Stimulated activated CD8-positive, alpha-beta memory T cell treated with anti-CD3 and anti-CD28 coated beads, Interleukin-2, amount 100 ng/mL, for 1 hour (primary cell): ENCODE measurements at regions not wholly inside any gene's neighbourhood (a gene's known extent, or its start where the extent isn't known, plus 50 kb on each side); places are given as distances from the start of the nearest gene placed in this dataset.
"Not testable (repeated sequence)": the region's sequence is repeated elsewhere in the genome, so short reads cannot be mapped to it uniquely, and the experiment has no call there.

ENCODE experiments used
- DNase-seq, 2 donors: peaks; one replicate each; pipeline ENCODE4 v3.0.0-alpha.2; 2020; ENCODE audit warnings: low read depth in 2 of 2

- DNase-seq: no peak
These were observed 153.7 kb downstream of the RTL9 start for GRCh38 chrX:110512341-110512740.

- no peak for DNase-seq
These were observed 155.9 kb downstream of the RTL9 start for GRCh38 chrX:110514509-110514908.

- no peak for DNase-seq
These were observed 160.9 kb downstream of the RTL9 start for GRCh38 chrX:110519501-110519900.

- no peak for DNase-seq
These were observed 161.3 kb downstream of the RTL9 start for GRCh38 chrX:110519906-110520452.

GRCh38 chrX:110520652-110521051 is 162.0 kb downstream of the RTL9 start:
- DNase-seq: not testable (repeated sequence)

GRCh38 chrX:110531873-110532580 is 173.4 kb downstream of the RTL9 start:
- no peak for DNase-seq

GRCh38 chrX:110532581-110532931 is 173.9 kb downstream of the RTL9 start:
- DNase-seq: no peak

- no peak for DNase-seq
These were observed 178.2 kb downstream of the RTL9 start for GRCh38 chrX:110536816-110537215.

GRCh38 chrX:110541266-110541665 is 182.6 kb downstream of the RTL9 start:
- DNase-seq: no peak

- not testable (repeated sequence) for DNase-seq
These were observed 192.2 kb downstream of the RTL9 start for GRCh38 chrX:110550854-110551253.

GRCh38 chrX:110557864-110558263 is 199.2 kb downstream of the RTL9 start:
- DNase-seq: no peak

- DNase-seq: no peak
These were observed 199.8 kb downstream of the RTL9 start for GRCh38 chrX:110558406-110558805.

- DNase-seq: no peak
These were observed 202.4 kb downstream of the RTL9 start for GRCh38 chrX:110561034-110561433.

- DNase-seq: no peak
These were observed 204.6 kb downstream of the RTL9 start for GRCh38 chrX:110563282-110563681.

GRCh38 chrX:110568441-110568840 is 209.8 kb downstream of the RTL9 start:
- DNase-seq: no peak

GRCh38 chrX:110569506-110569905 is 210.9 kb downstream of the RTL9 start:
- no peak for DNase-seq

GRCh38 chrX:110578270-110578669 is 217.3 kb downstream of the CHRDL1 start:
- DNase-seq: no peak

GRCh38 chrX:110584083-110584482 is 211.5 kb downstream of the CHRDL1 start:
- DNase-seq: no peak

- DNase-seq: no peak
These were observed 207.5 kb downstream of the CHRDL1 start for GRCh38 chrX:110588164-110588563.

- no peak for DNase-seq
These were observed 206.8 kb downstream of the CHRDL1 start for GRCh38 chrX:110588853-110589252.

- no peak for DNase-seq
These were observed 194.8 kb downstream of the CHRDL1 start for GRCh38 chrX:110600745-110601310.

GRCh38 chrX:110614596-110614995 is 181.0 kb downstream of the CHRDL1 start:
- no peak for DNase-seq
